ENCODE measurements at regions not wholly inside any gene's neighbourhood (a gene's known extent, or its start where the extent isn't known, plus 50 kb on each side); places are given as distances from the start of the nearest gene placed in this dataset.

GRCh38 chr1:4344065-4344732 is 310.2 kb upstream of the AJAP1 start:
- intact Hi-C loops (cut with micrococcal nuclease) = no loop called here
- H3K9me3 ChIP-seq (replicated peaks) = no peaks in the 10 kb centered on the region
- H3K36me3 ChIP-seq = no peaks in the 10 kb centered on the region

GRCh38 chr1:4345094-4345493 is 309.3 kb upstream of the AJAP1 start:
- TF ChIP-seq, protein P1, sequence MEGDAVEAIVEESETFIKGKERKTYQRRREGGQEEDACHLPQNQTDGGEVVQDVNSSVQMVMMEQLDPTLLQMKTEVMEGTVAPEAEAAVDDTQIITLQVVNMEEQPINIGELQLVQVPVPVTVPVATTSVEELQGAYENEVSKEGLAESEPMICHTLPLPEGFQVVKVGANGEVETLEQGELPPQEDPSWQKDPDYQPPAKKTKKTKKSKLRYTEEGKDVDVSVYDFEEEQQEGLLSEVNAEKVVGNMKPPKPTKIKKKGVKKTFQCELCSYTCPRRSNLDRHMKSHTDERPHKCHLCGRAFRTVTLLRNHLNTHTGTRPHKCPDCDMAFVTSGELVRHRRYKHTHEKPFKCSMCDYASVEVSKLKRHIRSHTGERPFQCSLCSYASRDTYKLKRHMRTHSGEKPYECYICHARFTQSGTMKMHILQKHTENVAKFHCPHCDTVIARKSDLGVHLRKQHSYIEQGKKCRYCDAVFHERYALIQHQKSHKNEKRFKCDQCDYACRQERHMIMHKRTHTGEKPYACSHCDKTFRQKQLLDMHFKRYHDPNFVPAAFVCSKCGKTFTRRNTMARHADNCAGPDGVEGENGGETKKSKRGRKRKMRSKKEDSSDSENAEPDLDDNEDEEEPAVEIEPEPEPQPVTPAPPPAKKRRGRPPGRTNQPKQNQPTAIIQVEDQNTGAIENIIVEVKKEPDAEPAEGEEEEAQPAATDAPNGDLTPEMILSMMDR (IDR thresholded peaks at IDR 0.05; ENCODE audit: borderline replicate concordance) = no peak
- Histone ChIP-seq H3K27ac (replicated peaks) (no peak overlapping the region), H3K36me3 (no peaks in the 10 kb centered on the region), H3K4me1 (no peaks in the 10 kb centered on the region), H3K9me3 (replicated peaks) (no peaks in the 10 kb centered on the region), H3K4me3 (no peak overlapping the region), H3K27me3 (ENCODE audit: low read depth) (peaks cover 12% of the 10 kb centered on the region)
- no peak for DNase-seq
- intact Hi-C loops (cut with micrococcal nuclease) = no loop called here

More at GRCh38 chr1:4344065-4344732, 310.2 kb upstream of the AJAP1 start:
- TF ChIP-seq, protein P1 (IDR thresholded peaks at IDR 0.05; ENCODE audit: borderline replicate concordance) = no peak
- H3K27me3 ChIP-seq (ENCODE audit: low read depth) = peaks cover 12% of the 10 kb centered on the region
- no peak for DNase-seq
- H3K4me1 ChIP-seq = no peaks in the 10 kb centered on the region
- H3K4me3 ChIP-seq = no peak overlapping the region
- no peak overlapping the region for H3K27ac ChIP-seq (replicated peaks)

DNA sequence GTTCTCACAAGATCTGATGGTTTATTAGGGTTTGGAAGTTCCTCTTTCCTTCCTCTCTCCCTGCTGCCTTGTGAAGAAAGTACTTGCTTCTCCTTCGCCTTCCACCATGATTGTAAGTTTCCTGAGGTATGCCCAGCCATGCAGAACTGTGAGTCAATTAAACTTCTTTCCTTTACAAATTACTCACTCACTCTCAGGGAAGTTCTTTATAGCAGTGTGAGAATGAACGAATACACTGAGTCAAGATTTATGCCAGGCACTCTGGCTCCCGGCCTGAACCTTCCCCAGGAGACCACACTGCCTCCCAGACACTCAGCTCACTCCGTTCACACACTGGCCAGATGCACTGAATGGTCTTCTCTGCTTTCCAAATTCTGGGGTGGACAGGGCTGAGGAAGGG is 308.3 kb upstream of the AJAP1 start:
- no peak for DNase-seq
- TF ChIP-seq, protein P1 (IDR thresholded peaks at IDR 0.05; ENCODE audit: borderline replicate concordance) = no peak
- H3K27ac ChIP-seq (replicated peaks) = no peak overlapping the region
- no peaks in the 10 kb centered on the region for H3K9me3 ChIP-seq (replicated peaks)
- no peaks in the 10 kb centered on the region for H3K4me1 ChIP-seq
- H3K4me3 ChIP-seq = no peak overlapping the region
- intact Hi-C loops (cut with micrococcal nuclease) = no loop called here
- no peaks in the 10 kb centered on the region for H3K36me3 ChIP-seq
- H3K27me3 ChIP-seq (ENCODE audit: low read depth) = peaks cover 20% of the 10 kb centered on the region

DNA sequence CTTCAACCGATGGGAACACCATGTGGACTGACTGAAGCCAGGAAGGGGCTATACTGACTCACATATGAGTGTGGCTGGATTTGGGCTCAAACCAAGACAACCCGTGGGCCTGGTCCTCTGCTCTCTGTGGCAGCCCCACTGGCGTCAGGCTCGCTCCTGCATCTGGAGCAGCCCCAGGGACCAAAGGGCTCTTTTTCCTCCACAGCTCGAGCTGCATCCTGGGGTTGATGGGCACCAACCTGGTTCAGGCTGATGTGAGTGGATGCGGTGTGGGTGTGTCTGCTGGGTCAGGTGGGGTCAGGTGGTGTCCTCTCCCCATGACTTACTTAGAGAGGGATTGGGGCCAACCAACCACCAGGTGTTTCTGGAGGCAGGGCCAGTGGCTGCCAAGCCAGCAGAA is 303.0 kb upstream of the AJAP1 start:
- no peak overlapping the region for H3K27ac ChIP-seq (replicated peaks)
- H3K36me3 ChIP-seq = no peaks in the 10 kb centered on the region
- no peaks in the 10 kb centered on the region for H3K9me3 ChIP-seq (replicated peaks)
- no peak for DNase-seq
- intact Hi-C loops (cut with micrococcal nuclease) = no loop called here
- no peak overlapping the region for H3K4me3 ChIP-seq
- H3K4me1 ChIP-seq = no peaks in the 10 kb centered on the region
- TF ChIP-seq, protein P1 (IDR thresholded peaks at IDR 0.05; ENCODE audit: borderline replicate concordance) = no peak
- H3K27me3 ChIP-seq (ENCODE audit: low read depth) = peaks cover 44% of the 10 kb centered on the region

GRCh38 chr1:4353090-4353856 is 301.1 kb upstream of the AJAP1 start:
- no peak for DNase-seq

More at GRCh38 chr1:4353090-4353856, 301.1 kb upstream of the AJAP1 start:
- H3K4me3 ChIP-seq = no peak overlapping the region
- peaks cover 49% of the 10 kb centered on the region for H3K27me3 ChIP-seq (ENCODE audit: low read depth)
- no peaks in the 10 kb centered on the region for H3K9me3 ChIP-seq (replicated peaks)
- TF ChIP-seq, protein P1 (IDR thresholded peaks at IDR 0.05; ENCODE audit: borderline replicate concordance) = no peak
- intact Hi-C loops (cut with micrococcal nuclease) = no loop called here
- no peaks in the 10 kb centered on the region for H3K4me1 ChIP-seq
- no peaks in the 10 kb centered on the region for H3K36me3 ChIP-seq
- H3K27ac ChIP-seq (replicated peaks) = no peak overlapping the region

Measured in left ventricle myocardium inferior (tissue), 1 donor.